Stimulated activated CD4-positive, alpha-beta T cell treated with anti-CD3 and anti-CD28 coated beads, Interleukin-4, amount 100 ng/mL, for 24 hours (primary cell): ENCODE measurements at regions not wholly inside any gene's neighbourhood (a gene's known extent, or its start where the extent isn't known, plus 50 kb on each side); places are given as distances from the start of the nearest gene placed in this dataset.

ENCODE experiments used
- DNase-seq: peaks from one replicate; pipeline ENCODE4 v3.0.0-alpha.2; 2020

DNA sequence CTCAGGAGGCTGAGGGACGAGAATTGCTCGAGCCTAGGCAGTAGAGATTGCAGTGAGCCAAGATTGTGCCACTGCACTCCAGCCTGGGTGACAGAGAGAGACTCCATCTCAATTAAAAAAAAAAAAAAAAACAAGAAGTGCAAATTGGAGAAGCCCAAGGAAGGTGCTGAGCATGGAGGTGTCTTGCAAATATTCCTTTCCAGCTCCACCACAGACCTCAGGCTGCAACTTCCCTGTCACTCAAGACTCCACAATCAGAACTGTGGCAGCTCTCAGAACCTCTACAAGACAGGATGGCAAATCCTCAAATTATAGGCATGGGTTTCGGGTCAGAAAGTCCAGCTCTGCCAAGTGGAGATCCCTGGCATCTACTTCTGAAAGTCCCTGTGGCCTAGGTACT, 104.4 kb upstream of the TIAM1 start:
- DNase-seq: no peak

- no peak for DNase-seq
Measured at GRCh38 chr21:31447505-31447904, 103.4 kb upstream of the TIAM1 start.

DNA sequence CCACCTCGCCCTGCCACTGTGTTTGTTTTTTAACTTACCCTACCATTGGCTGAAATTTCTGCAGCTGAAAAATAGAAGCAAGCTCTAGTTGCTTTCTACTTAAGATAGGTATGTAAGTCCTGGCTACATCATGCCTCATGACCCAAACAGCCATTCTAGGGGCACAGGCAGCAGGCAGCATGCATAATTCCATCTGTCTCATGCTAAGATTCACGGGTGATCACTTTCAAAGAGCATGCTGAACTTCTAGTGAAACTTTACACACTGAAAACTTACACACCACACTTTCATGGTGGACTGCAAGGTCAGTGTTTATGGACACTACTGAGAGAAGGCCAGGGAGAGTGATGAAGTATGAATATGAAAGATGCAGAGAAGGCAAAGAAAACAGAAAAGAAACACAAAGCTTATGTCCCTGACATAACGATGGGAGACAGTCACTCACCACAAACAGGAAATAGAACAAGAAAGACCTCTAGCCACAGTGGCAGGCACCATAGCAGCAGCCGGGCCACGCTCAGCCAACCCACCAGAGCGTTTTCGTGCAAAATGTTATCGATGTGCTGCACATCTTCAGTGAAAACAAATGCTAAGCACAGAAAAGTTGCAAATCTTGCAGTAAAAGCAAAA, 102.3 kb upstream of the TIAM1 start:
- peak; percentile 13 for DNase-seq

DNA sequence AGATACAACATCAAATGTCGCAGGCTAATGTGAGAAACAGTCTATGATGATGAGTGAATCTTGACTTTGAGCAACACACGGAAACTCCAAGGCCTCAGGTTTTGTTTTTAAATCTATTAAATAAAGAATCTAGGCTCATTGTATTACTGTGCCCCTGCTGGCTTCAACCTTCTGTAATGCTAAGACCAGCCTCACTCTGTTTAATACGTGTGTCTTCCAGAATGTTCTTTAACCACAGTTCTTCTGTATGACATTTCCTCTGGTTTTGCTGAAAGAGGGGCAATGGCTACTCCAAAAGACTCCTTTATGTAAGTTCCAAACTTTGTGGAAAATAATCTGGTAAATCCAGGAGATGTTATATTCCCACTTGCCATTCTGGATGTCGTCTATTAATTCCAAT, 101.1 kb upstream of the TIAM1 start:
- no peak for DNase-seq

- no peak for DNase-seq
Measured at GRCh38 chr21:31443736-31444521, 99.9 kb upstream of the TIAM1 start.

- DNase-seq: no peak
Measured at GRCh38 chr21:31442339-31442738, 98.3 kb upstream of the TIAM1 start.

DNA sequence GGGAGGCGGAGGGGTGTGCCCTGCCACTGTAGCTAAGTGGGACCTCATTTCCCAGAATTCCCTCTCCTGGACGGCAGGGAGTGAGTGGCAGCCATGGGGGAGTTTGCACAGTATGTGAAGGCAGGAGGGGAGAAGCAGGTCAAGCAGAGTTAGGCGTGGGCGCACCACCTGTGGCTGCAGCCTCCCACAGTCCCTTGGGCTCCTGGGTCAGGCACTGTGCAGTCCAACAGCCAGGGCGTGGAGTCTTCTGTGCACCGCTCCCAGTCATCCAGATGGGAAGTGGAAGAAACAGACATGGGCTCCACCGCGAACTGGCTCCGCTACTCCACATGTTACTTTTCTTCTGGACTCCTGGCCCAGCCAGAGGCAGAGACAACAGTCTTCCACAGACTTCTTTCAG, 85.4 kb upstream of the TIAM1 start:
- no peak for DNase-seq

GRCh38 chr21:31426235-31426797, 82.3 kb upstream of the TIAM1 start:
- peak; percentile 9 for DNase-seq

- DNase-seq: no peak
Measured at GRCh38 chr21:31425138-31425537, 81.1 kb upstream of the TIAM1 start.

DNA sequence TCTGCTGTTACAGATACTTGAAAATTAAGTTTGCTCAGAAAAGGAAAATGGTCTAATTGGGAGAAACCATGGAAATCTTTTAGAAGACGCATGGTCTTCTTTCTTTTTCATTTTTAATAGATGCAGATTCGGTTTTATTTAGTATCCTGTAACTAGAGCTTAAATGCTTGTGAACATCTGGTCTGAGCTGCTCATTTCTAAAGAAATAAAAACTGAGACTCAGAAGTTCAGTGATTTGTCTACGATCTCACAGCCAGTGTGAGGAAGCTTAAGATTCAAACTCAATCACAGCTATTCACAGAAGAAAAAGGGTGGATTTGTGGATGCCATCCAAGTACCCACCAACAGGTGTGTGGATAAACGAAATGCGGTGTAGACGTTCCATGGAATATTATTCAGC, 80.0 kb upstream of the TIAM1 start:
- no peak for DNase-seq

DNA sequence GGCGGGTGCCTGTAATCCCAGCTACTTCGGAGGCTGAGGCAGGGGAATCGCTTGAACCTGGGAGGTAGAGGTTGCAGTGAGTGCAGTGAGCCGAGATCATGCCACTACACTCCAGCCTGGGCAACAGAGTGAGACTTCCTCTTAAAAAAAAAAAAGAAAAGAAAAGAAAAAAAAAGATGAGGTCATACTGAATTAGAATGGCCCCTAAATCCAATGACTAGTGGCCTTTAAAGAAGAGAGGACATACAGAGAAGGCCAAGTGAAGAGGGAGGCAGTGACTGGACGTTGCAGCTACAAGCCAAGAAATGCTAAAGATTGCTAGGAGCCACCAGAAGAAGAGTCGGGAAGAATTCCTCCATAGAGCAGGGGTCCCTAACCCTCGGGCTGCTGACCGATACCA, 76.9 kb upstream of the TIAM1 start:
- no peak for DNase-seq

DNA sequence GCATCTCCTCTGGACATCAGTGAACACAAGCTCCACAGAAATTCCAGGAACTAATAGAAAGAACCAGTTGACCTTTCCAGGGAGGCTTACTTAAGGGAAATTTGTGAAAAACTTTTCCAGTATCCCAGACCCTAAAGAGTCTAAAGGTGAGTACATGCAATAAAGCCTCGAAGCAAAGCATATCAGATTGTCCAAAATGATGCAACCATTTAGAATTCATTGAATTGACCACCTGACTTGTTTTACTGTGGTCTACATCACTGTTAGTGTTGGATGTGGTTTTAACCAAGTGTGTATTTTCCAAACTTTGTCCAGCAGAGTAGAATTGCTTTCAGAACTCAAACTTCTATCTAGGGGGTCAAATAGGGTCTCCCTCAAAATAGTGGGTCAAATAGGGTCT, 76.3 kb upstream of the TIAM1 start:
- no peak for DNase-seq

DNA sequence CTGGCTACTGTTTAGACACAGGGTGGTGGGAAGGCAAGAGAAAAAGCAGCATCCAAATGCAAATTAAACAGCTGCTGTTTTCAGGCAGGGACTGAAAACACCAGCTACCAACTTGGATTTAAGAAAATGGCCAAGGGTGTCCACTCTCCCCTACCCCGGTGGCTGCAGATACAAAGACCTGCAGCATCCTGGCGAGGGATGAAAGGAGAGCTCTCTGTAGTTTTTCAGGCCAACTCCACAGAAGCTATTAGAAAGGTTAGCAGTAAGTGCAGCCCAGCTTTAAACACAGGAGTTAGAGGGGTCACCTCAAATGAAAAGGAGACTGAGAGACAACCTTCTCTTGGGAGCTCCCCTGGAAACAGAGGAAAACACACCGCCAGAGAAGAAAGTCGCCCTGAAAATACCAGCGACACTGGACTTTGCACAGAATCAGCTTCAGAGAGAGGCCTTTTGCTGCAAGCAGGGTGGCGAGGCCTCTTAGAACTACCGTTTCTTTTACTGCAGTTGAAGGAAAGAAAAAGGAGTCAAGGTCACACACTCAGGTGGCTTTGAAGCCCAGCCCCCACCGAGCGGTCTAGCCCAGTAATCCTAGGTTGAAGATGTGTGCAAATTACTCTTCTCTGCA, 74.4 kb upstream of the TIAM1 start:
- no peak for DNase-seq

GRCh38 chr21:31417214-31417613, 73.2 kb upstream of the TIAM1 start:
- DNase-seq: peak; percentile 18

DNA sequence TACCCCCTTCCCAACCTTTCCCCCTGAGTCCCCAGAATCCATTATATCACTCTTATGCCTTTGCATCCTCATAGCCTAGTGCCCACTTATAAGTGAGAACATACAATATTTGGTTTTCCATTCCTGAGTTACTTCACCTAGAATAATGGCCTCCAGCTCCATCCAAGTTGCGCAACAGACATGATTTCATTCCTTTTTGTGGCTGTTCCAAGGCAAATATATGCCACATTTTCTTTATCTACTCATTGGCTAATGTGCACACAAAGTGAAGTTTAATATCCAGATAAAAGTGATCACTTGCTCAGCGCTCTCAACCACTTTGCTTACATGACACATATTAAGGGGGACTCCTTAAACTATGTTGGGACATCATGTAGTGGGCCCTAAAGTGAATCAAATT, 72.4 kb upstream of the TIAM1 start:
- no peak for DNase-seq

DNA sequence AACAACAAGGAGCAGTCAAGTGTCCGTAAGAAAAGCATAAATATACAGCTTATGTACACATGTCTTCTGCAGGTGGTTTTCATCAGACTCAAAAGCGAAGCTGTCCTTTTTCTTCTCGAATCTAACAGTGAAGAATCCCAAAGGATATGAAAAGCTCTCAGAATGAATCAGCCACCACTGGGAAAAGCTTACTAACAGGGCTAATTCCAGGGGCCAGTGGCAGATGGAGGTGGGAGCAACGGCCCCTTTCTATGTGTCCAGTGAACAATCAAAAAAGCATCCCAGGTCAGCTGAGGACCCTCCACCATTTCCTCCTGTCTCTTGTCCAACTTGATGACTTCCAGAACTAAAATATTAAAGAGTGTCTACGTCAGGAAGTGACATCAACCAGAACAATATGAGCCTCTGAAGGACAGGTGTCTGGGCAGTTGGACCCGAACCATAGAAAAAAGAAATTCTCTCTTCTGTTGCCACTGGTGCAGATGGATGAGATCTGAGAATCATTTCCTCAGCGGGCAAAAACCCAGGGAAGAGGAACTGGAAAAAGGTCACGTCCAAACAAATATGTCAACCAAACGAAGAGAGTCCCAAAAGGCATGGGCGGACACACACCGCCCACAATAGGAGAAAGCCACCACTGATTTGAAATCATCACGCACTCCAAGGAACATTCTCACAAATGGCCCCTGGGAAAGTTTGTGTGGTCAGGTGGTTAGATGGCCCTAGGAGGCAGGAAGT, 70.4 kb upstream of the TIAM1 start:
- no peak for DNase-seq

GRCh38 chr21:31413698-31414097, 69.6 kb upstream of the TIAM1 start:
- DNase-seq: no peak

DNA sequence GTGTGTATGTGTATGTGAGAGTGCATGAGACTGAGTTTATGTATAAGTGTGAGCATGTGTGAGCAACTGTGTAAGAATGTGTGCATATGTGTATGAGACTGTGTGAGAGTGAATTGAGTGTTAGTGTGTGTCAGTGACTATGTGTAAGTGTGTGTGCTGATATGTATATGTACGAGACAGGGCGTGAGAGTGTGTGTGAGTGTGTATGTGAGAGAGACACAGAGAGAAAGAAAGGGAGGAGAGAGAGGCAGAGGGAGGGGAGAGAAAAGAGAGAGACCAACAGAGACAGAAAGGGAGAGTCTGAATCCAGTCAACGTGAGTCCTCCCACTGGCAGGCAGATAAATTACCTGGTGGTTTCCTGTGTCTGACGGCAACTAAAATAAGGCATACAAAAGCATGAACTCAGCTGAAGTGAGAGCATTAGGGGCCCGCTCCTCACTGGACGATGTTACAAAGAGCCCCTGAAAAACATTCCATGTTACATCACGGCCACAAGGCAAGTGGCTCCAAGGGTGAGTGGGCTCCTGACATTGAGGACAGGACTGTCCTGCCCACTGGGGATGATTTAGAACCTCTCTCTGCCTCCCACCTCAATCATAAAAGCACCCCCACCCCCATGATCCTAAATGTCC, 66.6 kb upstream of the TIAM1 start:
- peak; percentile 11 for DNase-seq

DNA sequence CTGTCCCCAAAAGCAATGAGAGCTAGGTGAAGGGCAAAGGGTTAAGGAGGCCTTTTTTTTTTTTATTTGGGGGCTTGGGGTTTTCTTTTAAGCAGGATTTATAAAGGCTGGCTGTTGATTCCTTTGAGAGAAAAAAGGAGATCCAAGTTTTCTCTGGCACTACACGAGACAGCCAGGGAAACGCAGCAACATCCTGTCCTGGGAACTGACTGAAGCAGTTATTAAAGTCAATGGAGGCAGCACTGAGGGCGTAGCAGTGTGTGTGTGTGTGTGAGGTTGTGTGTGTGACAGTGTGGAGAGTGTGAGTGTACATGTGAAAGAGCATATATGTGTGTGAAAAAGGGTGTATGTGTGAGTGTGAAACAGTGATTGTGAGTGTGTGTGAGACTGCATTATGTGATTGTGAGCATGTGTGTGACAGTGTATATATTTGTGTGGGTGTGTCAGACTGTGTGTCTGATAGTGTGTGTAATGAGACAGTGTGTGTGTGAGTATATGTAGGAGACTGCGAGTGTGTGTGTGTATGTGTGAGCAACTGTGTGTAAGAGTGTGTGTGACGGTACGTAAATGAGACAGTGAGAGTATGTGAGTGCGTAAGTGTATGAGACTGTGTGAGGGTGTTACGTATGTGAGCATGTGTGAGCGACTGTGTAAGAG, 65.9 kb upstream of the TIAM1 start:
- no peak for DNase-seq

- no peak for DNase-seq
Measured at GRCh38 chr21:31408301-31409088, 64.4 kb upstream of the TIAM1 start.

GRCh38 chr21:31406510-31406909, 62.4 kb upstream of the TIAM1 start:
- DNase-seq: no peak
